T-helper 1 cell treated with Interleukin-12 subunit alpha and Interleukin-12 subunit beta and Interleukin-4 antibody, amounts not matched to agents 30 ng/mL and 1 ng/mL, for 36 hours (primary cell): ENCODE measurements at regions not wholly inside any gene's neighbourhood (a gene's known extent, or its start where the extent isn't known, plus 50 kb on each side); places are given as distances from the start of the nearest gene placed in this dataset.

Source experiments
- intact Hi-C: fragments of 100-400 bp; cut with micrococcal nuclease; formaldehyde crosslinking; loops from one replicate; pipeline ENCODE4 v1.15.1; 2024

DNA sequence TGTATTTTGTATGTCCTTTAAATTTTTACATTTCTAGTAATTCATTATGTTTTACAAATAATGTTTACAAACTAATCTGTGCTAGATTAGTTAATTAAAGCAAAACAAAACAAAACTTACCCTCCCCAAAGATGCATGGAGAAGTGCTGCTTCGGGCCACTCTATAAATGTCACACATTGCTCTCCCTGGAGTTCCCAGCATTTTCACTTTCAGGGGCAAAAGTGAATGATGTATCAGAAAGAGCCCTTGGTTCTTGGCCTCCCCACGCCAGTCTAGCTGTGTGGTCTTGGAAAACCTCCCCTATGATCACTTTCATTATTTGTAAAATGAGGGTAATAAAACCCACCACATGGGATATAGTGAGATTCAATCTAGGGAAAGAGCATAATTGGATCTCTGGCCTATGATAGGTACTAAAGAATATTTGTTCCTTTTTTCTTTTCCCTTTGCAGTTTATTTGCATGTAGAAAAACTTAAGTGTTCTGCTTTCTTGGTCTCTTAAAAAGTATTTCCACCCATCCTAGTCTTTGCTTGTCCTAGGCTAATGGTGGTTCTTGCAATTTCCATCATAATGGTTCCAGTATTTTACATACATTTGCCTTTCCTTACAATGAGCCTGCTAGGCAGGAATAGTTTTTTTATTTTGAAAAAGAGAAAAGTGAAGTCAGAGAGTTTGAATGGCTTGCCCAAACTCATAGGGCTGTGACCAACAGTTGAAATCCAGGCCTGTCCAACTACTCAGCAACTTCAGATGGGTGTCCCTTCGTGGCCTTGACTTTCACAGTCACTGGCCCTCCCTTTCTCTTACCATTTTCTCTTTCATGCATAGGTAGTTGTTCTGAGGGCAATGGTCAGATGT lies 184.5 kb upstream of the KLF4 start:
- intact Hi-C loops: no loop called here

DNA sequence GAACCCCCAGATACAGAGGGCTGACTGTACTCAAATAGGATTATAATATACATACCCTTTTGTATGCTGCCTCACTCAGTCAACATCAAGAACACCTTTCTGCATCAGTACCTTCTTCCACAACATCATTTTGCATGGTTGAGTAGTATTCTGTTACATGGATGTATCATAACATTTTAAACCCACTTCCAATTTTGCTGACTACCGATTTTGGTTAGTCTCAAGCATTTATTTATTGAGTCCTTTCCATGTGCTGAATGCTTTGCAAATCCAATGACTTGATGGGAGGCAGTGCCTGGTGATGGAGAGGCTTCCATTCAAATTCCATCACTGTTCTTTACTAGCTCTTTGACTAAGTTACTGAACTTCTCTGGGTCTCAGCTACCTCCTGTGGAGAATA lies 182.0 kb upstream of the KLF4 start:
- intact Hi-C loops: no loop called here

DNA sequence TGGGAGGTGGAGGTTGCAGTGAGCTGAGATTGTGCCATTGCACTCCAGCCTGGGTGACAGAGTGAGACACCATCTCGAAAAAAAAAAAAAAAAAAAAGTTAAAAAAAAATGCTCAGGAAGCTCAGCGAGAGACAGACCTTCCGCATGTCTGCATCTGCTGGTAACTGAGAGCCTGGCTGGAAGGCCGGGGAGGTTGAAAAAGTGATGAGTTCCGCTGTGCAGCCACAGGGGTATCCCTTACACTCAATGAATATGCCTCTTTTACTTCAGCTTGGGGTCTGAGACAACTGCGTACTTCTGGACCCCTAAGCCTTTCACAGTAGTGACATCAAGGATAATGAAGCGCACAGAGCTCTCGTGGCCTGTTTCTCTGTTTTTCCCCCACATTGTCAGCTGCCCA lies 179.9 kb upstream of the KLF4 start:
- intact Hi-C loops: no loop called here

DNA sequence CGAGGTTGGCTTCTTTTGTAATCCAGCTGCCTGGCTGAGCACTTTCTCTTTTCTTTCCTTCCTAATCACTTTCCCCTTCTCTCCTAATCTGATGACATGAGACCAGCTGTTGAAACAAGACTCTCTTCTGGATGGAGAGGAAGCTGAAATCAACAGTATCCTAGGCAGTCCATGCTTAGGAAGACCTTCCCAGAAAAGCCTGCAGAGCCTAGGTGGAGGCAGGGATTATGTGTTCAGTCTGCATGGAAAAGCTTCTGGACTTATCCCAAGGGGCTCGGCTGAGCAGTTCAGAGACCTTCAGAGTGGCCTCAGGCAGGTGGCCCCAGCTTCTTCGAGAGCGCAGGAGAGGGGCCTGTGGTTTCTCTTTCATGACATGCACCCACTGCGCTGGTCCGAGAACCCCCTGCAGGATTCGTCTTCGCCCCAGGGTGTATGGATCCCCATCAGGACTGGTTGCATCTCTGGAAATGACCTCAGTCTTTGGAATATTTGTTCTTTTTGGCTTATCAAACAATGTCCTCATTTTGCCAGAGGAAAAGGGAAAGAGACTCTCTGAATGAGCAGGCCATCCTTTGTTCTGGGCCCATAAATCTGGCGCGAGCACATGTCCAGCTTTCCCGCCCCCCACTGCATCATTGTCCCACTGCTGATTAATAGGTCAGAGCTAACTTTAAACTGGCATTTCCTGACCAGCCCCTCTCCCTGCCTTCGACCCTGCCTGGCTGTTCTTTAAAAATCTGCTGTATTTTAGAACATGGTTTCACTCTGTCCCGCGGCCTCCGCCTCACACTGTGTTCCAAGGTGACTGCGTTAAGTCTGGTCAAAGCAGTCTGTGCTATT lies 177.9 kb upstream of the KLF4 start:
- intact Hi-C loops: no loop called here

DNA sequence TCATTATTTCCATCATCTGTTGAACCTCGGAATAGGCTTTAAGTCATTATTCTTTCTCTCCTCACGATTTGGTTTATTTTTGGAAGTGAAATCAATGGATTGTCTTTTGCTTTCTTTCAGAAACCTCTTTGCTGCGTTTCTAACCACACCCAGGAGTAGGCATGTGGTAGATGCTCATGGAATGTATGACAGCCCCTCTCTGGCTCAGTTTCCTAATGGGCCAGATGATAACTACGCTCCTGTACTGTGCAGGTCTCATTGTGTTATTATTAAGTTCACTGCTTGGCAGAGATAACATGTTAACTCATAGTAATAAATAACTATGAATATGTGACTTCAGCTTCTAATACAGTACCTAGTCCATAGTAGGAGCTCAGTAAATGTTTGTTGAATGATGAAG lies 175.5 kb upstream of the KLF4 start:
- intact Hi-C loops: no loop called here

DNA sequence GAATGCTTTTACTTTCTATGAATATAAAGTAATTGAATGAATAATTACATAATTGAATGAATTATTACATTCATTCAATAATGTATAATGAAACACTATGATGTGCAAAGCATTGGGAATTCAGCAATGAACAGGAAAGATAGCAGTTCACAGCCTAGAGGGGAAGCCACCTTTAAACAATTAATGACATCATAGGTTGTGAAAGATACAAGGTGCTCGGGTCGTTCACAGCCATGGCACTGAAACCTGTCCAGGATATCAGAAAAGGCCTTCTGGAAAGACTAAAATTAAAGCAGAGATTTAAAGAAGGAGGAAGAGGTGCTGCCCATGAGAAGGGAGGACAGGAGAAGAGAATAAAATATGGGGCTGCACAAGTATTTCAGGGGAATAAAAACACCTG lies 171.4 kb upstream of the KLF4 start:
- intact Hi-C loops: no loop called here

DNA sequence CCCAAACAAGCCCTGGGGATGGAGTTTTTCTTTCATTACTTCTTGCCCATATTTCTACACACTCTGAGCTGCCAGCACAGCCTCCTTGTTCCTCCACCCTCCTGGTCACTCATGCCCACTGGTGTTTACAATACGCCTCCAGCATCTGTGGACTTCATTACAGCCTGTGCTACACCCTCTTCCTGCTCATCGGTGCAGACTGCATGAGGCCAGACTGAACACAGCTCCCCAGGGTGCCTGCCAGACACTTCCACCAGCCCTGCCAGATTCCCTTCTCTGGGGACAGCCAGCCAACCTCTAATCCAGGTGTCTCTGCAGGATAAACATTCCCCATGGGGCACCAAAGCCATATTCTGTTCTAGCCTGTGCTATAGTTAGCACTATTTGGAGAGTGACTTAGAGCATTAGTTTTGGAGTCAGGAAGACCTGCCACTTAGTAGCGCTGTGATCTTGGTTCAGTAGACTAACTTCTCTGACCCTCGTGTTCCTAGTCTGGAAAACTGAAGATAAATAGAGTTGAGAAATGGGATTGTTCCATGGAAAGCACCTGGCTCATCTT lies 163.8 kb upstream of the KLF4 start:
- intact Hi-C loops: no loop called here

DNA sequence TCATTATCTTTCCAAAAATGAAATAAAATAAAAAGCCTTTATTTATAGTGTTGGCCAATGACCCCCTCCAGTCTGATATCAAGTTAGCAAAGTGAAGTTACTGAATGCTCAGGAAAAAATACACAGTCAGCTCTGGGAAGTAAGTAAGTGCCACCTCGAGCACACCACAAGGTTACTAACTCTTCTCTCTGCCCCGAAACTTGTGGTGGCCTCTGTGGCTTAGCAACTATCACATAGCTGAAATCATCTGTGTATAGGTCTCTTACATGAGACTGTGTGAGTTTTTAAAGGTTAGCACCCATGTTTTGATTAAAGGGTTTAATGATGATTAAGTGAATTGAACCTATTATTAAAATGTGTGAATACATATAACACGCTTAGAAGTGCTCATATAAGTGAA lies 161.4 kb upstream of the KLF4 start:
- intact Hi-C loops: no loop called here

DNA sequence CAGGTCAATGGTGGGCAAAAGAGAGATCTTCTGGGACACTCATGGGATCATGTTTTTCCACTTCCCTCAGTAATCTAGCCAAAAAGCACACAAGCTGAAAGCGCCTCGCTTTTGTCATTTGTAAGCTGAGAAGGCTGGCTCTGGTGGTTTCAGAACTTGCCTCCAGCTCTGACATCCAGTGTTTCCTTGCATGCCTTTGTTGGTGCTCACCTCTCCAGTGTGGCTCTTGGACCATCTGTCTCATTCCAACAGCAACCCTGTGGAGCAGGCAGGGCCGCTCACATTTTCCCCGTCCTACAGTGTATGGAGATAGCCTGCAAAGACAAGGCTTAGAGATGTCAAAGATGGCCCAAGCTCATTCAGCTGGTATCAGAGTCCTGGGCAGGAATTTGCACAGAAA lies 160.8 kb upstream of the KLF4 start:
- intact Hi-C loops: no loop called here

DNA sequence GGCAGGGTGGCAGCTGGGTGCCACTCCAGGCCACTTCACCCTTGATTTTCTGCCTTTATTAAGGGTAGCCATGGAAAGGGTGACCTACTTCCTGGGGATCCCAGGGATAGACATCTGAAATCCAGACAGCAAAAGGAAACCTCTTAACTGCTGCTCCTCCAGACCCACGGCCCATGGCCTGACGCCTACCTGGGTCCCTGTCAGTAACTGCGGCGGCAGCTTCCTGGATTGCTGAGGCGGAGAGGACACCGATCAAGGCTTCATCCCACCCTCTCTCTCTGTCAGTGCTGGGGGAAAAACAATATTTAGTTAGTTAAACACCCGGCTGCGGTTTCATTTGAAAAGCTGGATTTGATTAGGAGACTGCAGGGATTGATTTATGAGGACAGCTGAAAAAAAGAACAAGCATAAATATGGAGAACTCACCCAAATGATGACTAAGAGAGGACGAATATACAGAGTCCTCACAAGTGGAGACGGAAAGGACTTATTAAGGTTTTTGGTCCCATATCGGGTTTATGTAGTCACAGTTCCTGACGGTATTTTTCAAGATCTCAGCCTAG lies 158.7 kb upstream of the KLF4 start:
- intact Hi-C loops: no loop called here

DNA sequence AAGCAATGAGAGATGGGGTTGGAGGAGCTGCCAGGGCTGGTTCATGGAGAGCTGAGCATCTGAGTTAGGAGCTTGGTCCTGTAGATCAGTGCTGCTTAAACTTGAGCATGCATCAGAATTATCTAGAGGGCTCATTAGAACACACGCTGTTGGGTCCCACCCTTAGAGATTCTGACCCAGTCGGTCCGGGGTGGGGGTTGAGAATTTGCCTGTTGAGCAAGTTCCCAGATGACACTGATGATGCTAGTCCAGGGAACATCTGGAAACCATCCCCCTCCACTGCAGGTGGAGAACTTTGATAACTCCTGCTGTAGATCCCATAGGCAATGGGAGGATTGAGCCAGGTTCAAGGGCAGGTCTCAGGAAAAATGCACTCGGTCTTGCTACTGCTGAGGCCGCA lies 158.0 kb upstream of the KLF4 start:
- intact Hi-C loops: no loop called here

DNA sequence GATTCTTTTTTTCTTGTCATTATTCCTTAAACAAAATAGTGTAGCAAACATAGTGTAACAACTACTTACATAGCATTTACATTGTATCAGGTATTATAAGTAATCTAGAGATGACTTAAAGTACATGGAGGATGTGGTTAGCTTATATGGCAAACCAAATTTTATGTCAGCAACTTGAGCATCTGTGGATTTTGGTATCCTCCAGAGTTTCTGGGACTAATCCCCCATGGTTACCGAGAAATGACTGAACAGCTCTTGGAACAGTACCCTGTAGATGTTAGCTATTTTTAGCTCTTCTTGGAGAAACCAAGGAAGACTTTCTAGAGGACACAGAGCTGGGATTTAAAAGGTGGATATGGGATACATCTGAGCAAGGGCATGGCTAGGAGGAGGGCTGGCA lies 157.6 kb upstream of the KLF4 start:
- intact Hi-C loops: no loop called here

DNA sequence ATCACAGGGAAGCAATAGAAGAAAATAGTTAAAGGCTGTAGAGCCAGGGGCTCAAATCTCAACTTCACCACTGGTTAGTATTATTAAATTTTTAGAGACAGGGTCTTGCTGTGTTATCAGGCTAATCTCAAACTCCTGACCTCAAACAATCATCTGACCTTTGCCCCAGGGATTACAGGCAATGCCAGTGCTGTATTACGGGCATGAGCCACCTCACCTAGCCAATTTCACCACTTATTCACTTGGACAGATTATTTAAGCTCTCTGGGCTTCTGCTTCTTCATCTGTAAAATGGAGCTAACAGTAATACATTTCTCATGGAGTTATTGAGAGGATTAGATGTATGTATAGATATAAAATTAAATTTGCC lies 155.9 kb upstream of the KLF4 start:
- intact Hi-C loops: no loop called here

DNA sequence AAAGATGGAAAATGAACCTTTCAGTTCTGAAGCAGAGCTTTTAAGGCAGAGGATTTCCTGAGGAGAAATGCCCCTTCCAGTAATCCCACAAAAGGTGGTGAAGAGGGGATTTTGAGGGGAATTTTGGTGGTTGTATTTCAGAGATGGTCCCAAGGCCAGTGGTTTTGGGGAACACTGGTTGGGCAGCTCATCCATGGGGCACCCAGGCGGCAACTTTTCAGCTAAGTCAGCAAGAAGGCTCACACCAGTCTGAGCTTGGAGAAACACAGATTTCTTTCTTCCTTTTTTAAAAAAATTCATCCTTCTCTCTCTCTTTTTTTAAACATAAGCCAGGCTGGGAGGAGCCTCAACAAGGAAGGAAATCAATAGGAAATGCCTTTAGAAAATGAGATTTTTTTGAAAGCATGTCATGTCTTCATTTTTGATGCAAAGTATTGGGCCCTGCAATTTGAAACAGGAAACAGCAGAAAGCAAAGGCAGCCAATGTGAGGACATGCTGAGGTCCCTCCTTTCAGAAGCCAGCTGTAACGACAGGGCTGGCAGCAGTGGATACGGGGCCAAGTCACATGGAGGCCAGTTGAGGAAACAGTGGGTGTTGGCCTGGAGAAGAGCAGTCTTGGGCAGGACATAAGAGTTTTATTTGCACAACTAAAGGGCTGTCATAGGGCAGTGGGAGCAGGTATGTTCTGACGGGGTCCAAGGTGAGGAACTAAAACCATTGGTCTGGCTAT lies 155.3 kb upstream of the KLF4 start:
- intact Hi-C loops: no loop called here

DNA sequence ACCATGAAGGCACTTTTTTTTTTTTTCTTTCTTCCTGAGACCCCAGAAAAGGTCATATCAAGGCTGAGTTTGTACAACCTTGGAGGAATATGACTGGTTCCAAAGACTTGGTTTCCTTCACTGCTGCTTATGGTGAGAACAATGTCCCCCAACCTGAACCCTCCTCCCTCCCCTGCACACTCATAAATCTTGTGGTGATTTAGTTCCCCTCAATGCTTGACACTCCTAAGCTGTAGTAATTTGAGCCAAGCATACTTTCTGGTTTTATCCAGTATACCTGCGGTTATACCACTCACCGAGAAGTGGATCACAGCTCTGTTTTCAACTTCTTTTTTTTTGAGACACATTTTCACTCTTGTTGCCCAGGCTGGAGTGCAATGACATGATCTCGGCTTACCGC lies 149.9 kb upstream of the KLF4 start:
- intact Hi-C loops: no loop called here

DNA sequence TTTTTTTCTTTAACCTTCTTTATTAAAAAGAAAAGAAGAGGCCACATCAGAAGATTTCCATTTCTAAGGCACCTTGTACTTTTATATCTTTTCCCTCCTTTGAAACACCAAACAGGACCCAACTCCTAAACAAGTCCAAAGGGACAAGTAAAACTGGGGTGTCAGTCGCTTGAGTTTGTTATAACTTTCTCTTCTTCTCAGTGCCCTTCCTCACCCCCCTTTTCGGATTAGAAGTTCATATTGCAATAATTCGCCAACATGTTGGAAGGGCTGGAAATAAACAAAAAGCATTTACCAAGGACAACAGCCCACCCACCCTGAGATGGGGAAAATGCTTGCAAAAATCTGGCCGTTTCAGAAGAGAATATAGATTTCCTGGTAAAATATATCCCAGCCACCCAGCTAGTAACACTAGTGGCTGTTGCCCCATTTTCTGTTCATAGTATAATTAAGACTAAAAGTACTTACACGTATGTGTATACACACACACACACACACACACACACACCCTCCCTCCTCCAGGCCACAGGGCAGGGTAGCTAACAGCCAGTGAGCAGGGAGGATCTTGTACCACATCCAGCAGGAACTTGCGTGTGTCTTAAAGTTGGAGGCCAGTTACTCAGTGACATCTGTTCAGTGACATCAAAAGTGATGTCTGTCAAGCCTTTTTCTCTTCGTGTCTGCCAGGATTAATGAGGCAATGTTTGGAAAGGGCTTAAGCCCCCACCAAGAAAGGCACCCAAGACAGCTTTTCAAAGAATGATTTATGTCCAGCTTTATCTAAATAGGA lies 149.1 kb upstream of the KLF4 start:
- intact Hi-C loops: no loop called here

DNA sequence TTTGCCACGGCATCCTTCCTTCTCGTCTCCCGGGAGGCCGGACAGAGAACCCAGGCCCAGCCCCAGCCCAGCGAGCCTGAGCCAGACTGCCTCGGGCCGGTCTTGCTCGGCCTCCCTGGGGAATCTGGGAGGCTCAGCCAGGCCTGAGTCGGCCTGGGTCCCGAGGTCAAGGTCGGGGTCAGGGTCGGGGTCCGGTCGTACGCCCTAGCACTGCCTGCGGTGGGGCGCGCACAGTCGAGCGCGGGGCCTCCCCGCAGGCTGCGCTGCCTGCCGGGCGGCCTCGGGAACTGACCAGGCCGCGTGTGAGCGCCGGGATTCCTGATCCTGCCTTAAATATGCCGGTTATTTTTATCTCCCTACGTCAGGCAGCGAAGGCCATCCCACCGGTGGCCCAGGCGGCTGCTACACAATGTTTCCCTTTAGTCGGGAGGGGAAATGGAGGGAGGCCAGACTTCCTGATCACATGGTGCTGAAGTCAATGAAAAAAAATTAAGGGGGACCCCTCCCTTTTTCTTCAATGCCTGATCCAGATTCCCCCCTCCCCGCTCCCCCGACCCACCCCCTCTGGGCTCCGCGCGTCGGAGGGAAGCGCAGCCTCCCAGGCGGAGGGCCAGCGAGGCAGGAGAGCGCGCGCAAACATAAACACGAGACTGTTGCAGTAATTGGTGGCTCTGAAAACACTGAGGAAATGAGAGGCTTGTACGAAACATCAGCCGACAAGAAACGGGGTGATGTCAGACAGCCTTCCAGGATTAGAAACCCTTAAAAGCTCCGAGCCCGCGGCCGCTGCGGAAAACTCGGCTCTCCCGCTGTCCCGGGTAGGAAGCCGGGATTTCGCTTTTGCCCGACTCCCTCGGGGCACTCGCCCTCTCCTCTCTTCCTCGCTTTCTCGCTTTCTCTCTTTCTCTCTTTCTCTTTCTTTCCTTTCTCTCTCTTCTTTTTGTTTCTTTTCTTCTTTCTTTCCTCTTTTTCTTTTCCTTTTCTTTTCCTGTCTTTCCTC lies 148.2 kb upstream of the KLF4 start:
- intact Hi-C loops: no loop called here

DNA sequence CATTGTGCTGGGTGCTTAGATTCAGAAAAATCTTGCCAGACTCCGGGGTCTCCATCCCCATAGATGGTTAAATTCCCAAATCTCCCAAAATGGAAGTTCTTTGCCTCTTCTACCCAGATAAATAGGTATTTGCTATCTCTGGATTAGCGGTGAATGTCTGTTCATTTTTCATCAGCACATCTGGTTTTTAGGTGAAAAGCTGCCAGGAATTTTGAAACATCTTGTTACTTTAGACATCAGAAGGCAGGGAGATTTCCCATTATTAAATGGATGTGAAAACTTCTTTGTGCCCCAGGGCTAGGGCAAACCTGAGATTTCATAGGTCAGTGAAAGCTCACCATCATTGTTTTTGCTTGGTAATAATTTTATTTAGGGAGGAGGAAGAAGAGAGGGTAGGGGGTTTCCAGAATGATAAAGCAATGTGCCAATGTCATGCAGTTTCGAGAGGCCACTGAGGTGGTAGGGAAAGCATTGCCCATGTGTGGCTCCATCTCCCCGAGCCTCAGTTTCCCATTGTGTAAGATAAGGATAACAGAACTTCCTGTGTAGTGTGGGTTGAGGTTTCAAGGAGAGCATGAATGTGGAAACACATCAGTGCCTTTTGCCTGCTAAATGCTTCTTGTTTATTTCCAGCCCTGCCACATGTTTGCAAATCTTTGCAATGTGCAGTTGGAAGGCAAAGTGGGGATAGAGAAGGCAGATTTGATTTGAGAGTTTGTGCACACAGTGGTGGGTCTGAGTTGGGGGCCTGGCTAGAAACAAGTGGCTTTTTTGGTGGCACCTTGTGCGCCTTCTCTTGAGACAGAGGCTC lies 147.2 kb upstream of the KLF4 start:
- intact Hi-C loops: no loop called here

DNA sequence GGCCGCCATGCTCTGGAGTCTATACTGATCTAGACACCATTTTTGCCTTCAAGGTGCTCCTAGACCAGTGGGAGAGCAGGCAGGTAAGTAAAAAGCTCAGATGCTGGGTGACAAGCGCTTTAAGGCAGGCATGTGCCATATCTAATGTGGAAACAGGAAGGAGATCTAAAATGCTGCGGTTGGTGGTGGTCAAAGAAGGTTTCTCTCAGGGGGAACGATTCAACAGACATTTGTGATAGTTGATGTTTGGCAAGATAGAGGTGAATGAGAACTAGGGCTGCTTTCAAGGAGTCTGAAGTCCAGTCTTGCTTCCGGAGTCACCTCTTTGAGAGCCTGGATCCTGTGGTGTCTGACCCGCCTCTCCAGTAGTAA lies 146.2 kb upstream of the KLF4 start:
- intact Hi-C loops: no loop called here
